Kidney (tissue), 13 donors: ENCODE measurements at regions not wholly inside any gene's neighbourhood (a gene's known extent, or its start where the extent isn't known, plus 50 kb on each side); places are given as distances from the start of the nearest gene placed in this dataset.

Experiments used
- DNase-seq, 5 donors: peaks; one replicate each; pipeline ENCODE4 v3.0.0-alpha.2; 2013 to 2020
- FAIRE-seq: peaks from 2 replicates; lab custom pipeline; 2012; peaks lifted over from hg19 to GRCh38; lab: Jason Lieb, UNC
- H3K27ac ChIP-seq, 2 donors: one replicate each; pipeline ENCODE4 v1.7.0; 2013; ENCODE audit warnings: low read depth in 2 of 2, low read length in 2 of 2, inconsistent platforms in 1 of 2
- H3K27me3 ChIP-seq: one replicate; pipeline ENCODE4 v1.7.1; 2013; ENCODE audit warnings: low read length, inconsistent platforms; ENCODE audit not compliant: control insufficient read depth, insufficient read depth
- H3K36me3 ChIP-seq, 3 donors: one replicate each; pipeline versions ENCODE4 v1.7.0 to v1.7.1; 2013; ENCODE audit warnings: low read length in 3 of 3, control low read depth in 1 of 3, inconsistent platforms in 1 of 3; ENCODE audit not compliant: insufficient read depth in 3 of 3, control insufficient read depth in 2 of 3
- H3K4me1 ChIP-seq, 3 donors: one replicate each; pipeline versions ENCODE4 v1.7.0 to v1.7.1; 2013; ENCODE audit warnings: low read length in 3 of 3, inconsistent platforms in 1 of 3, low read depth in 1 of 3; ENCODE audit not compliant: control insufficient read depth in 2 of 3, insufficient read depth in 2 of 3
- H3K4me3 ChIP-seq, 3 donors: one replicate each; pipeline versions ENCODE4 v1.7.0 to v1.8.1; 2013; ENCODE audit warnings: low read length in 3 of 3, control low read depth in 1 of 3, inconsistent platforms in 1 of 3
- H3K9ac ChIP-seq, 3 donors: one replicate each; pipeline versions ENCODE4 v1.7.0 to v1.7.1; 2013; ENCODE audit warnings: low read length in 3 of 3, control low read depth in 1 of 3, inconsistent platforms in 1 of 3
- H3K9me3 ChIP-seq, 3 donors: one replicate each; pipeline versions ENCODE4 v1.7.0 to v1.7.1; 2013; ENCODE audit warnings: low read length in 3 of 3, control low read depth in 1 of 3, inconsistent platforms in 1 of 3; ENCODE audit not compliant: control insufficient read depth in 2 of 3, insufficient read depth in 1 of 3
- CTCF ChIP-seq: IDR thresholded peaks from 3 replicates; pipeline ENCODE4 v1.5.1; 2012; ENCODE audit warnings: mild to moderate bottlenecking, moderate library complexity, borderline replicate concordance; ENCODE audit not compliant: insufficient read depth; ENCODE audit errors: extremely low read depth
- intact Hi-C: fragments of 100-400 bp; cut with DNase I; formaldehyde crosslinking; loops from one replicate; pipeline ENCODE4 v1.11.1; 2022
- donor health status: control.
- donor health status: control.
- donor health status: control.
- donor health status: control.
- donor health status: control.
- donor health status: DM: yes; HTN: yes; CAD: no.
- donor health status: Normal renal cell carcinoma (clear cell type).

GRCh38 chr10:4046030-4046429 lies 261.0 kb upstream of the KLF6 start:
- intact Hi-C loops, result no loop called here
- Histone ChIP-seq H3K4me1 (peaks cover 0 to 3% (median 0%) of the 10 kb centered on the region in 3 donors), H3K4me3 (no peak overlapping the region), H3K36me3 (no peaks in the 10 kb centered on the region), H3K9ac (no peak overlapping the region), H3K27ac (no peak overlapping the region), H3K27me3 (no peaks in the 10 kb centered on the region), H3K9me3 (peaks cover 0 to 10% (median 3%) of the 10 kb centered on the region in 3 donors)
- FAIRE-seq (no peak), DNase-seq (no peak)
- no peak for TF ChIP-seq CTCF

GRCh38 chr10:4043897-4044665 lies 259.1 kb upstream of the KLF6 start:
- H3K9ac ChIP-seq, result no peak overlapping the region
- no peak overlapping the region for H3K4me3 ChIP-seq
- no peak overlapping the region for H3K27ac ChIP-seq
- no peaks in the 10 kb centered on the region for H3K4me1 ChIP-seq
- DNase-seq (peak in 1 of 5 donors; percentile 40), FAIRE-seq (no peak)
- TF ChIP-seq CTCF, result no peak
- H3K27me3 ChIP-seq, result no peaks in the 10 kb centered on the region
- intact Hi-C loops, result no loop called here
- H3K9me3 ChIP-seq, result peaks cover 0 to 10% (median 3%) of the 10 kb centered on the region in 3 donors
- no peaks in the 10 kb centered on the region for H3K36me3 ChIP-seq

- no peaks in the 10 kb centered on the region for H3K36me3 ChIP-seq
- DNase-seq (no peak), FAIRE-seq (no peak)
- no peak overlapping the region for H3K27ac ChIP-seq
- TF ChIP-seq CTCF, result no peak
- H3K4me1 ChIP-seq, result no peaks in the 10 kb centered on the region
- intact Hi-C loops, result no loop called here
- H3K9me3 ChIP-seq, result peaks cover 0 to 10% (median 3%) of the 10 kb centered on the region in 3 donors
- H3K9ac ChIP-seq, result no peak overlapping the region
- no peaks in the 10 kb centered on the region for H3K27me3 ChIP-seq
- no peak overlapping the region for H3K4me3 ChIP-seq
Observed at GRCh38 chr10:4041635-4042034, 256.6 kb upstream of the KLF6 start.

- H3K27ac ChIP-seq, result no peak overlapping the region
- DNase-seq, result no peak
- peaks cover 0 to 8% (median 3%) of the 10 kb centered on the region in 3 donors for H3K9me3 ChIP-seq
- intact Hi-C loops, result no loop called here
- TF ChIP-seq CTCF, result no peak
- no peak overlapping the region for H3K4me3 ChIP-seq
- no peaks in the 10 kb centered on the region for H3K36me3 ChIP-seq
- no peaks in the 10 kb centered on the region for H3K4me1 ChIP-seq
- no peaks in the 10 kb centered on the region for H3K27me3 ChIP-seq
- H3K9ac ChIP-seq, result no peak overlapping the region
- no peak for FAIRE-seq
Observed at GRCh38 chr10:4038000-4038399, 253.0 kb upstream of the KLF6 start.
